ENCODE measurements at regions not wholly inside any gene's neighbourhood (a gene's known extent, or its start where the extent isn't known, plus 50 kb on each side); places are given as distances from the start of the nearest gene placed in this dataset.

GRCh38 chr4:23590431-23590830 is 299.4 kb downstream of the PPARGC1A start:
- TF ChIP-seq EZH2 (IDR thresholded peaks at IDR 0.05): no peak
- TF ChIP-seq FOXP2 (optimal IDR thresholded peaks at IDR 0.05; ENCODE audit: control extremely low read depth, extremely low read length, insufficient read depth): no peak
- TF ChIP-seq POLR2AphosphoS5 (IDR thresholded peaks at IDR 0.05; ENCODE audit: borderline replicate concordance, low read depth, low read length): no peak
- no peak for DNase-seq (ENCODE audit: low read depth, low spot score)

DNA sequence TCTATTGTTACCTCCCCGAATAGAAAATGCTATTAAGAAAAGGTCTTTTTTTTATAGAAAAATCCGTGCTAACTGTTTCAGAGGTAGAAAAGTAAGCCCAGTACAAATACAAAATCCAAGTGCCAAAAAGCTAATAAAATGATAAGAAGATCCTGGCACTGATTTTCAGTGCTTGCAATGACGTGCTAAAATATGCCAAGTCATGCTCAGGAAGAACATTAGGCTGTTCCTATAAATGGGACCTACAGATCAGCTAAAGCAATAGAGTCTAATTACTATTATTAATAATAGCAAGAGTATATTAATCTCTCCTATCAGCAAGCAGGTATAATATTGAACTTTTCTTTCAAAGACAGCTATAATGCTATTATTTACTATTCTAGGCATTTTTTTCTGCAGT is 305.8 kb downstream of the PPARGC1A start:
- TF ChIP-seq FOXP2 (optimal IDR thresholded peaks at IDR 0.05; ENCODE audit: control extremely low read depth, extremely low read length, insufficient read depth) (no peak), EZH2 (IDR thresholded peaks at IDR 0.05) (no peak), POLR2AphosphoS5 (IDR thresholded peaks at IDR 0.05; ENCODE audit: borderline replicate concordance, low read depth, low read length) (no peak)
- no peak overlapping the region for H3K27ac ChIP-seq
- H3K9me3 ChIP-seq (ENCODE audit: low read depth, low read length): no peaks in the 10 kb centered on the region

More at GRCh38 chr4:23590431-23590830, 299.4 kb downstream of the PPARGC1A start:
- no peak overlapping the region for H3K4me3 ChIP-seq
- no peak overlapping the region for H3K9ac ChIP-seq (ENCODE audit: insufficient read length)
- H3K27ac ChIP-seq: no peak overlapping the region
- no peaks in the 10 kb centered on the region for H3K9me3 ChIP-seq (ENCODE audit: low read depth, low read length)
- H3K36me3 ChIP-seq (ENCODE audit: insufficient read depth, low read length): no peaks in the 10 kb centered on the region

GRCh38 chr4:23582671-23583070 is 307.2 kb downstream of the PPARGC1A start:
- no peak overlapping the region for H3K4me3 ChIP-seq
- no peak overlapping the region for H3K9ac ChIP-seq (ENCODE audit: insufficient read length)
- TF ChIP-seq EZH2 (IDR thresholded peaks at IDR 0.05) (no peak), POLR2AphosphoS5 (IDR thresholded peaks at IDR 0.05; ENCODE audit: borderline replicate concordance, low read depth, low read length) (no peak), FOXP2 (optimal IDR thresholded peaks at IDR 0.05; ENCODE audit: control extremely low read depth, extremely low read length, insufficient read depth) (no peak)
- H3K9me3 ChIP-seq (ENCODE audit: low read depth, low read length): no peaks in the 10 kb centered on the region
- no peaks in the 10 kb centered on the region for H3K36me3 ChIP-seq (ENCODE audit: insufficient read depth, low read length)
- DNase-seq (ENCODE audit: low read depth, low spot score): no peak
- H3K27ac ChIP-seq: no peak overlapping the region

More for the DNA sequence above, 305.8 kb downstream of the PPARGC1A start:
- Histone ChIP-seq H3K9ac (ENCODE audit: insufficient read length) (no peak overlapping the region), H3K36me3 (ENCODE audit: insufficient read depth, low read length) (no peaks in the 10 kb centered on the region), H3K4me3 (no peak overlapping the region)
- DNase-seq (ENCODE audit: low read depth, low spot score): no peak

- no peak for DNase-seq (ENCODE audit: low read depth, low spot score)
- Histone ChIP-seq H3K9ac (ENCODE audit: insufficient read length) (no peak overlapping the region), H3K9me3 (ENCODE audit: low read depth, low read length) (no peaks in the 10 kb centered on the region), H3K27ac (no peak overlapping the region), H3K4me3 (no peak overlapping the region), H3K36me3 (ENCODE audit: insufficient read depth, low read length) (no peaks in the 10 kb centered on the region)
- TF ChIP-seq FOXP2 (optimal IDR thresholded peaks at IDR 0.05; ENCODE audit: control extremely low read depth, extremely low read length, insufficient read depth) (no peak), EZH2 (IDR thresholded peaks at IDR 0.05) (no peak), POLR2AphosphoS5 (IDR thresholded peaks at IDR 0.05; ENCODE audit: borderline replicate concordance, low read depth, low read length) (no peak)
Measured at GRCh38 chr4:23579166-23579565, 310.7 kb downstream of the PPARGC1A start.

DNA sequence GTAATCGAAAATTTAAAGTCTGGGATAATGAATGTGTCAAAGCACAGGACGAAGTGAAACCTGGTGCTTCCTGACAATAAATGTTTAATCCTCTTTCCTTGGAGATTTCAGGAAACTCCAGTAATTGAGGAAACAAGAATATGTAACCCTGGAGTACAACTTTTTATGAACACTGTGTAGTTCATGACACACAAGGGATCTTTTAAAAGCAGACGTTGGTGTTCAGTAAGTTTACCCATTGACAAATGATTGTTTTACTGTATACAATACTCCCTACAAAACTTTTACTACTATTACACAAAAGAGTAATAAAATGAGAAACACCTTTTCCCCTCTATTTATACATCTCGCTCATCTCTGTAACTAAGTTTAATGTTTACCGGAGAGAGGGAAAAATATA is 312.4 kb downstream of the PPARGC1A start:
- H3K36me3 ChIP-seq (ENCODE audit: insufficient read depth, low read length): no peaks in the 10 kb centered on the region
- no peak overlapping the region for H3K27ac ChIP-seq
- no peak overlapping the region for H3K9ac ChIP-seq (ENCODE audit: insufficient read length)
- TF ChIP-seq POLR2AphosphoS5 (IDR thresholded peaks at IDR 0.05; ENCODE audit: borderline replicate concordance, low read depth, low read length) (no peak), FOXP2 (optimal IDR thresholded peaks at IDR 0.05; ENCODE audit: control extremely low read depth, extremely low read length, insufficient read depth) (no peak), EZH2 (IDR thresholded peaks at IDR 0.05) (no peak)
- no peaks in the 10 kb centered on the region for H3K9me3 ChIP-seq (ENCODE audit: low read depth, low read length)
- DNase-seq (ENCODE audit: low read depth, low spot score): no peak
- H3K4me3 ChIP-seq: no peak overlapping the region

- H3K9ac ChIP-seq (ENCODE audit: insufficient read length): no peak overlapping the region
- no peak overlapping the region for H3K27ac ChIP-seq
- no peaks in the 10 kb centered on the region for H3K36me3 ChIP-seq (ENCODE audit: insufficient read depth, low read length)
- no peak for TF ChIP-seq EZH2 (IDR thresholded peaks at IDR 0.05)
- no peak for TF ChIP-seq FOXP2 (optimal IDR thresholded peaks at IDR 0.05; ENCODE audit: control extremely low read depth, extremely low read length, insufficient read depth)
- no peak for TF ChIP-seq POLR2AphosphoS5 (IDR thresholded peaks at IDR 0.05; ENCODE audit: borderline replicate concordance, low read depth, low read length)
- no peak for DNase-seq (ENCODE audit: low read depth, low spot score)
- H3K4me3 ChIP-seq: no peak overlapping the region
- no peaks in the 10 kb centered on the region for H3K9me3 ChIP-seq (ENCODE audit: low read depth, low read length)
Measured at GRCh38 chr4:23572382-23572781, 317.5 kb downstream of the PPARGC1A start.

DNA sequence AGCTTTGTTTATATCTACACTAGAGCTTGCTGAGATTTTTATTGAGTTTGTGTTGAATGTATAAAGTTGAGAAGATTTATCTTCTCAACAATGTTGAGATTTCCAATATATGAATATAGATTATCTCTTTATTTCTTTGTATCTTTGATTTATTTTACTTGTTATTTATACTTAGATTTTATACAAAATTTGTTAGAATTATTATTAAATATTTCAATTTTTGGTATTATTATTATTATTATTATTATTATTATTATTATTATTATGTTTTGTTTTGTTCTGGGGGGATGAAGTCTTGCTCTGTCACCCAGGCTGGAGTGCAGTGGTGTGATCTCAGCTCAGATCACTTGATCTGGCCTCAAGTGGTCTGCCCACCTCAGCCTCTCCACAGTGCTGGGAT is 322.5 kb downstream of the PPARGC1A start:
- no peaks in the 10 kb centered on the region for H3K36me3 ChIP-seq (ENCODE audit: insufficient read depth, low read length)
- DNase-seq (ENCODE audit: low read depth, low spot score): no peak
- H3K9me3 ChIP-seq (ENCODE audit: low read depth, low read length): no peaks in the 10 kb centered on the region
- H3K9ac ChIP-seq (ENCODE audit: insufficient read length): no peak overlapping the region
- H3K27ac ChIP-seq: no peak overlapping the region
- TF ChIP-seq EZH2 (IDR thresholded peaks at IDR 0.05) (no peak), POLR2AphosphoS5 (IDR thresholded peaks at IDR 0.05; ENCODE audit: borderline replicate concordance, low read depth, low read length) (no peak), FOXP2 (optimal IDR thresholded peaks at IDR 0.05; ENCODE audit: control extremely low read depth, extremely low read length, insufficient read depth) (no peak)
- H3K4me3 ChIP-seq: no peak overlapping the region

DNA sequence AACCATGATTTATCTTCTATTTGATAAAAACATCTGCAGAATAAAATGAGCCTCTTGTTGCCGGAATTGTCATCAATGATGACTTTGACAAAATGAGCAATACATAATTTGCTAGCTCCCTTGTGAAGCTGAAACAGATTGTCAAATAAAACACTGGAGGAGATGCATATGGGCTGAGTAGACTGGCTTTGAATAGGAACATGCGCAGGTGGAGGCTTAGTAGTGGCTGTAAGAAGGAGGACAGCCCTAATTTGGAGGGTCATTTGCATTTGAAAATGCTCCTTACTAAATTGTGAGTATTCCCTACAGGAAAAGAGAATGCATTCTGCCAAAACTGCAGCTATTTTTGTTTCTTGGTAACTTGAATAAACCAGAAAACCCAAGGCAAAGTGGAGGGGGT is 329.1 kb downstream of the PPARGC1A start:
- Histone ChIP-seq H3K36me3 (ENCODE audit: insufficient read depth, low read length) (no peaks in the 10 kb centered on the region), H3K4me3 (no peak overlapping the region), H3K9me3 (ENCODE audit: low read depth, low read length) (no peaks in the 10 kb centered on the region), H3K27ac (no peak overlapping the region), H3K9ac (ENCODE audit: insufficient read length) (no peak overlapping the region)
- no peak for TF ChIP-seq FOXP2 (optimal IDR thresholded peaks at IDR 0.05; ENCODE audit: control extremely low read depth, extremely low read length, insufficient read depth)
- TF ChIP-seq POLR2AphosphoS5 (IDR thresholded peaks at IDR 0.05; ENCODE audit: borderline replicate concordance, low read depth, low read length): no peak
- TF ChIP-seq EZH2 (IDR thresholded peaks at IDR 0.05): no peak
- DNase-seq (ENCODE audit: low read depth, low spot score): no peak

- no peak overlapping the region for H3K27ac ChIP-seq
- no peak for DNase-seq (ENCODE audit: low read depth, low spot score)
- no peak overlapping the region for H3K9ac ChIP-seq (ENCODE audit: insufficient read length)
- H3K36me3 ChIP-seq (ENCODE audit: insufficient read depth, low read length): no peaks in the 10 kb centered on the region
- H3K9me3 ChIP-seq (ENCODE audit: low read depth, low read length): no peaks in the 10 kb centered on the region
- H3K4me3 ChIP-seq: no peak overlapping the region
- TF ChIP-seq POLR2AphosphoS5 (IDR thresholded peaks at IDR 0.05; ENCODE audit: borderline replicate concordance, low read depth, low read length) (no peak), EZH2 (IDR thresholded peaks at IDR 0.05) (no peak), FOXP2 (optimal IDR thresholded peaks at IDR 0.05; ENCODE audit: control extremely low read depth, extremely low read length, insufficient read depth) (no peak)
Measured at GRCh38 chr4:23558101-23558500, 331.7 kb downstream of the PPARGC1A start.
